ENCODE measurements at regions not wholly inside any gene's neighbourhood (a gene's known extent, or its start where the extent isn't known, plus 50 kb on each side); places are given as distances from the start of the nearest gene placed in this dataset.

GRCh38 chr1:80076469-80076868 is 1069.9 kb upstream of the ADGRL4 start:
- peaks cover 37% of the 10 kb centered on the region for H3K9me3 ChIP-seq (ENCODE audit: low read length)

GRCh38 chr1:80075351-80075750 is 1068.8 kb upstream of the ADGRL4 start:
- H3K27me3 ChIP-seq (ENCODE audit: control insufficient read depth in 1 of 2, insufficient read depth in 2 of 2, low read length in 2 of 2), result no peaks in the 10 kb centered on the region
- no TSS peak for BruUV-seq (replicated peaks)
- ChIA-PET CTCF (ENCODE audit: low intra/inter-chr PET ratio, low total read pairs) (no interaction called here), POLR2A (no interaction called here)
- no peak for ATAC-seq
- H3K9ac ChIP-seq (ENCODE audit: insufficient read depth, low read depth, low read length), result no peak overlapping the region
- 3% methylated on average over 4 of the region's 4 CpGs for WGBS (ENCODE audit: low lambda C conversion rate)
- H3K9me3 ChIP-seq (ENCODE audit: low read length), result peaks cover 40% of the 10 kb centered on the region
- no peak for FAIRE-seq
- H3K36me3 ChIP-seq (replicated peaks in 1 of 2; ENCODE audit: control insufficient read depth in 1 of 2, insufficient read depth in 2 of 2, low read length in 2 of 2), result no peaks in the 10 kb centered on the region
- H2AFZ ChIP-seq (ENCODE audit: low read length), result no peak overlapping the region
- no peaks in the 10 kb centered on the region for H4K20me1 ChIP-seq (ENCODE audit: insufficient read depth, low read length)
- H3K4me3 ChIP-seq (replicated peaks in 1 of 3; ENCODE audit: insufficient read depth in 1 of 3, low read depth in 2 of 3, low read length in 3 of 3), result no peak overlapping the region
- intact Hi-C loops (cut with micrococcal nuclease; ENCODE audit: unreplicated experiment), result no loop called here
- no peak overlapping the region for H3K4me2 ChIP-seq (ENCODE audit: low read depth, low read length)
- TF ChIP-seq SP140L (CRISPR knock-in tag; IDR thresholded peaks at IDR 0.05; ENCODE audit: borderline replicate concordance), result no peak
- DNase-seq (ENCODE audit: low spot score), result no peak
- in situ Hi-C loops (cut with HindIII; ENCODE audit: extremely low pct_ligation_motif_present, low pct_unique_long_range_greater_than_20kb), result no loop called here
- no peaks in the 10 kb centered on the region for H3K79me2 ChIP-seq (ENCODE audit: insufficient read depth, low read length)
- H3K27ac ChIP-seq (ENCODE audit: extremely low read length, insufficient read depth, low read length), result no peak overlapping the region
- H3K4me1 ChIP-seq (ENCODE audit: insufficient read depth, low read length), result no peaks in the 10 kb centered on the region

More at GRCh38 chr1:80076469-80076868, 1069.9 kb upstream of the ADGRL4 start:
- Histone ChIP-seq H3K4me2 (ENCODE audit: low read depth, low read length) (no peak overlapping the region), H3K27me3 (ENCODE audit: control insufficient read depth in 1 of 2, insufficient read depth in 2 of 2, low read length in 2 of 2) (no peaks in the 10 kb centered on the region), H3K9ac (ENCODE audit: insufficient read depth, low read depth, low read length) (no peak overlapping the region), H3K79me2 (ENCODE audit: insufficient read depth, low read length) (no peaks in the 10 kb centered on the region), H2AFZ (ENCODE audit: low read length) (no peak overlapping the region), H3K27ac (ENCODE audit: extremely low read length, insufficient read depth, low read length) (no peak overlapping the region), H3K36me3 (replicated peaks in 1 of 2; ENCODE audit: control insufficient read depth in 1 of 2, insufficient read depth in 2 of 2, low read length in 2 of 2) (no peaks in the 10 kb centered on the region), H3K4me3 (replicated peaks in 1 of 3; ENCODE audit: insufficient read depth in 1 of 3, low read depth in 2 of 3, low read length in 3 of 3) (no peak overlapping the region), H3K4me1 (ENCODE audit: insufficient read depth, low read length) (no peaks in the 10 kb centered on the region), H4K20me1 (ENCODE audit: insufficient read depth, low read length) (no peaks in the 10 kb centered on the region)
- TF ChIP-seq PBX3 (CRISPR knock-in tag; IDR thresholded peaks at IDR 0.05; ENCODE audit: borderline replicate concordance) (no peak), MIXL1 (CRISPR knock-in tag; IDR thresholded peaks at IDR 0.05) (no peak), CHCHD3 (CRISPR knock-in tag; IDR thresholded peaks at IDR 0.05) (no peak), REPIN1 (CRISPR knock-in tag; IDR thresholded peaks at IDR 0.05; ENCODE audit: borderline replicate concordance, low read depth) (no peak), GFI1 (CRISPR knock-in tag; IDR thresholded peaks at IDR 0.05; ENCODE audit: borderline replicate concordance) (no peak)
- in situ Hi-C loops (cut with HindIII; ENCODE audit: extremely low pct_ligation_motif_present, low pct_unique_long_range_greater_than_20kb), result no loop called here
- BruUV-seq (replicated peaks), result no TSS peak
- intact Hi-C loops (cut with micrococcal nuclease; ENCODE audit: unreplicated experiment), result no loop called here
- ChIA-PET CTCF (ENCODE audit: low intra/inter-chr PET ratio, low total read pairs) (no interaction called here), POLR2A (no interaction called here)
- no peak for FAIRE-seq
- ATAC-seq, result no peak
- DNase-seq (ENCODE audit: low spot score), result no peak

Measured in HepG2 (cell line).